ENCODE measurements at regions not wholly inside any gene's neighbourhood (a gene's known extent, or its start where the extent isn't known, plus 50 kb on each side); places are given as distances from the start of the nearest gene placed in this dataset.

DNA sequence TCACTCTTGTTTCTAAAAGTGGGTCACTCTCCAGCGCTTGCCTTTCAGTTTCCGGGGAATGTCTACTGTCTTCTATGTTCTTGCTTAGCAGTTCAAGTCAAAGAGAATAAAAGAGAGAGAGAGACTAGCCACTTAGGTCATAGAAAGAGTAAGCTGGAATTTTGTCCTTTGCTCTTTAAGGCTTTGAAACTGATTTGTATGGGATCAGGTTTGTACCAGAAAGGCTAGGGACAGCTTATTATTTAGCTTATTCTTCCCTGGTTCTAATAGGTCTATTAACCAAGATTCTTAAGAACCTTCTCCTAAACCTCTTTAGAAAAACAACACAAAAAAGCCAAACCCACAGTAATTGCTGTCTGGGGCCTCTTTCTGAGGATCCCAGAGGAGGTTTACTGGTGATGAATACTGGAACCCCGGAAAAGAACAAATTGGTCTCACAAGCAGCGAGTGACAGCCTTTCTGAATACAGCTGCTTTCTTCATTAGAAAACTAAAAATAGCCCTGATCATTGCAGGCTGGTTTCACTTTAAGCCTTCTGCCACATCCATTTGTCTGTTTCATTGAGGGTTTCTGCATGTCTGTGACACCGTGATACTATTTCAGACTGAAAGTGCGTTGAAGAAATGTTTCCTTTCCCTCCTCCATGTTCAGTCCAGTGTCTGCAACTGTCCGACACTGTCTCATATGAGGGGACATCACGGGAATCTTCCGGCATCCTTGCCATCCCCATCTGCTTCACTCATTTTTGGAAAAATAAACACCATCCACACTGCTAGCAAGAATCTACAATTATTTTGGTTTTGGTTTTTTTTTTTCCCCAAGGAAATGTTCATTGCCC, 75.1 kb upstream of the ATXN1 start:
- TF ChIP-seq, protein P1, sequence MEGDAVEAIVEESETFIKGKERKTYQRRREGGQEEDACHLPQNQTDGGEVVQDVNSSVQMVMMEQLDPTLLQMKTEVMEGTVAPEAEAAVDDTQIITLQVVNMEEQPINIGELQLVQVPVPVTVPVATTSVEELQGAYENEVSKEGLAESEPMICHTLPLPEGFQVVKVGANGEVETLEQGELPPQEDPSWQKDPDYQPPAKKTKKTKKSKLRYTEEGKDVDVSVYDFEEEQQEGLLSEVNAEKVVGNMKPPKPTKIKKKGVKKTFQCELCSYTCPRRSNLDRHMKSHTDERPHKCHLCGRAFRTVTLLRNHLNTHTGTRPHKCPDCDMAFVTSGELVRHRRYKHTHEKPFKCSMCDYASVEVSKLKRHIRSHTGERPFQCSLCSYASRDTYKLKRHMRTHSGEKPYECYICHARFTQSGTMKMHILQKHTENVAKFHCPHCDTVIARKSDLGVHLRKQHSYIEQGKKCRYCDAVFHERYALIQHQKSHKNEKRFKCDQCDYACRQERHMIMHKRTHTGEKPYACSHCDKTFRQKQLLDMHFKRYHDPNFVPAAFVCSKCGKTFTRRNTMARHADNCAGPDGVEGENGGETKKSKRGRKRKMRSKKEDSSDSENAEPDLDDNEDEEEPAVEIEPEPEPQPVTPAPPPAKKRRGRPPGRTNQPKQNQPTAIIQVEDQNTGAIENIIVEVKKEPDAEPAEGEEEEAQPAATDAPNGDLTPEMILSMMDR (IDR thresholded peaks at IDR 0.05), result no peak
- peak overlapping the region; percentile 14 for H3K4me3 ChIP-seq
- no peaks in the 10 kb centered on the region for H3K27me3 ChIP-seq
- no peak for ATAC-seq
- no peak for DNase-seq
- intact Hi-C loops (cut with DNase I), result no loop called here
- H3K27ac ChIP-seq, result peak overlapping the region; percentile 44
- no peaks in the 10 kb centered on the region for H3K4me1 ChIP-seq
- no peaks in the 10 kb centered on the region for H3K9me3 ChIP-seq
- no peaks in the 10 kb centered on the region for H3K36me3 ChIP-seq

DNA sequence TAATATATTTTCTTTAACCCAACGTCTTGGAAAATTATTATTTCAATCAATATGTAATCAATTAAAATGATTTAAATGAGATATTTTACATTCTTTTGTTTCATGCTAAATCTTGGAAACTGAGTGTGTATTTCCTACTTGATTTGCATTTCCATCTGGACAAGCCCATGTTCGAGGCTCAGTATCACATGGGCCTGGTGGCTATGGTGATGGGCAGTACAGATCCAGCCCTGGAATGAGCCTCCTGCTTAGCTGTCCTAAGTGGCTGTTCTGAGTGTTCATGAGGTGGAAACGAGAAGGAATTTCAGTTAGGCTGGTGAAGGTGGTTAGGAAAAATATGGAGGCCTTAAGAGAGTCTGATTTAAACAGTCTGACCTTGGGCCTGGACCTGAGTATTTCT, 73.0 kb upstream of the ATXN1 start:
- Histone ChIP-seq H3K4me3 (no peak overlapping the region), H3K27ac (no peak overlapping the region), H3K9me3 (no peaks in the 10 kb centered on the region), H3K36me3 (no peaks in the 10 kb centered on the region), H3K4me1 (no peaks in the 10 kb centered on the region), H3K27me3 (no peaks in the 10 kb centered on the region)
- TF ChIP-seq, protein P1 (IDR thresholded peaks at IDR 0.05), result no peak
- DNase-seq, result no peak
- ATAC-seq, result no peak
- intact Hi-C loops (cut with DNase I), result no loop called here

DNA sequence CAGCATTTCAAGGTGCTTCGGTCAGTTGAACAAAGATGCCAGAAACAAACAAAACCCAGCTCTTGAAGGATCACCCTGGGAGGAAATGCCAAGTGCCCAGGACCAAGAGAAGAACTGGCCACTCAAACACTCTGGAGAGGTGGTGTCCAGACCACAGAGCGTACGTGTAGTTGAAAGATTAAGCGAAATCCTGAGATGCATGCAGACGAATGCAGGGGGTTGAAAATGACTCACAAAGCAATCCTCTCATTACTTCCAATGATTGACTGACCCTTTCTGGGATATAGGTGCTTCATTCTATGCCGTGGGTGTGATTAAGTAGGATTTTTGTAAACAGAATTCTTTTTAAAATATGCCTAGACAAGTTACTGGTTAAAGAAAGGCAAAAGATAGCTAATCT, 71.5 kb upstream of the ATXN1 start:
- Histone ChIP-seq H3K4me3 (no peak overlapping the region), H3K4me1 (no peaks in the 10 kb centered on the region), H3K27me3 (no peaks in the 10 kb centered on the region), H3K27ac (no peak overlapping the region), H3K36me3 (no peaks in the 10 kb centered on the region), H3K9me3 (no peaks in the 10 kb centered on the region)
- TF ChIP-seq, protein P1 (IDR thresholded peaks at IDR 0.05), result no peak
- intact Hi-C loops (cut with DNase I), result no loop called here
- DNase-seq (no peak), ATAC-seq (no peak)

DNA sequence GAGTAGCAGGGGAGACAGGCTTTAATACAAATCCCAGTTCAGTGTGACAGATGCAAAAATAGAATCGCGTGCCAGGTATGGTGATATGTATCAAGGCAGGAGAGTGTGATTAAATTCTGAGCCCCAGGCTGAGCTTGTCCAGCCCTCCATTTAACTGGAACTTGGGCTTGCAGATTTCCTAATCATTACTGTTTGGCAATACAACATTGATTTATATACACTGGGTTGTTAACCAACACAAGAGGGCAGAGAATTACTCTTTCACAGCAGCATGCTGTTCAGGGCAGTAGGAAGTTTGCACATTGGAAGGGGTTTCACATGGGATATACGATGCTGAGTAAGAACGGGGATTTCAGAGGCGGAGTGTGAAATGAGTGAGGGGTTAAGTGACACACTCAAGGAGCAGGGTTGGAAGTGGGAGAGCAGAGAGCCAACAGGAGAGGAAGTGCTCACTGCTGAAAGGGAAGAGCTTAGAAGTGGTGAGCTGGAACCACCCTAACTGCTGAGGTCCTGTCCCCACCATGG, 70.8 kb upstream of the ATXN1 start:
- TF ChIP-seq, protein P1 (IDR thresholded peaks at IDR 0.05), result no peak
- no peaks in the 10 kb centered on the region for H3K9me3 ChIP-seq
- H3K27me3 ChIP-seq, result no peaks in the 10 kb centered on the region
- H3K27ac ChIP-seq, result no peak overlapping the region
- ATAC-seq (peak; percentile 76), DNase-seq (no peak)
- no peaks in the 10 kb centered on the region for H3K4me1 ChIP-seq
- H3K4me3 ChIP-seq, result no peak overlapping the region
- intact Hi-C loops (cut with DNase I), result no loop called here
- no peaks in the 10 kb centered on the region for H3K36me3 ChIP-seq

DNA sequence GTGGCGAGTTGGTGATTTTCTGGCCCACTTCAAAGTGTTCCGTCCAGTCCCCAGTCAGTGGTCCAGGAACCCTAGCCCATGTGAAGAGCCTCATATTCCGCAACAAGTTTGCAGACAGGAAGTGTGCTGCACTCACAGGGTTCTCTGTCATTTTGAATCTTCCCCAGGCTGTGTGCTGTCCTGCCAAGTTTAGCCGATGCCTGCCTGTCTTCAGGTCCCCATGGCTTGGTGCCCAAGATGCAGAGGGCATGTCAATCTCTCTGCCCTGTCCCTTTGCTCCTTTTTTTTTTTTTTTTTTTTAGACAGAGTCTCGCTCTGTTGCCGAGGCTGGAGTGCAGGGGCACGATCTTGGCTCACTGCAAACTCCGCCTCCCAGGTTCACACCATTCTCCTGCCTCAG, 69.9 kb upstream of the ATXN1 start:
- intact Hi-C loops (cut with DNase I), result no loop called here
- DNase-seq (no peak), ATAC-seq (no peak)
- H3K9me3 ChIP-seq, result no peaks in the 10 kb centered on the region
- H3K4me3 ChIP-seq, result no peak overlapping the region
- no peaks in the 10 kb centered on the region for H3K27me3 ChIP-seq
- no peaks in the 10 kb centered on the region for H3K4me1 ChIP-seq
- TF ChIP-seq, protein P1 (IDR thresholded peaks at IDR 0.05), result no peak
- H3K36me3 ChIP-seq, result no peaks in the 10 kb centered on the region
- H3K27ac ChIP-seq, result no peak overlapping the region
